A549 (cell line): ENCODE measurements at regions not wholly inside any gene's neighbourhood (a gene's known extent, or its start where the extent isn't known, plus 50 kb on each side); places are given as distances from the start of the nearest gene placed in this dataset.

ENCODE experiments used
- ATAC-seq, 2 experiments: fragments of 200-7000 bp in 1 of 2; fragments of >200 bp in 1 of 2; cut with Nextera tagmentation in 1 of 2; cut with Tn5 transposase in 1 of 2; 3 replicates each; pipeline versions ENCODE4 v1.8.0 to v1.9.1; 2018 to 2020; ENCODE audit warnings: mild to moderate bottlenecking in 1 of 2, moderate library complexity in 1 of 2
- CTCF ChIA-PET: fragments of 300-600 bp; sonication (Branson Sonifier 250); formaldehyde crosslinking; extraction: SDS; loops from one replicate; lab custom pipeline; 2021; ENCODE audit warnings: antibody characterized with exemption, inconsistent platforms; lab: Yijun Ruan, JAX
- POLR2A ChIA-PET: fragments of 350-600 bp; formaldehyde crosslinking; extraction: SDS; loops from one replicate; lab custom pipeline; 2021; ENCODE audit warnings: antibody characterized with exemption, inconsistent platforms; lab: Yijun Ruan, JAX
- DNase-seq, 2 experiments: peaks; one replicate each; pipeline versions ENCODE4 v3.0.0 to v3.0.0-alpha.2; 2011 to 2016; ENCODE audit warnings: low read depth in 1 of 2, low spot score in 1 of 2
- FAIRE-seq: peaks from 2 replicates; lab custom pipeline; 2011; peaks lifted over from hg19 to GRCh38; lab: Jason Lieb, UNC
- H3K27ac ChIP-seq, 2 experiments: fragments of >200 bp; sonication (Bioruptor Twin); formaldehyde crosslinking; 3 replicates each; pipeline ENCODE4 v1.5.1; 2016 to 2017
- H3K4me1 ChIP-seq: fragments of >200 bp; sonication (Bioruptor Twin); formaldehyde crosslinking; 3 replicates; pipeline ENCODE4 v1.6.1; 2016
- H3K4me2 ChIP-seq: fragments of >200 bp; sonication (Bioruptor Twin); formaldehyde crosslinking; 3 replicates; pipeline ENCODE4 v1.6.1; 2016
- H3K4me3 ChIP-seq: fragments of >200 bp; sonication (Bioruptor Twin); formaldehyde crosslinking; 3 replicates; pipeline ENCODE4 v1.5.1; 2016
- H3K9me3 ChIP-seq: fragments of >200 bp; sonication (Bioruptor Twin); formaldehyde crosslinking; 3 replicates; pipeline ENCODE4 v1.6.1; 2016
- CEBPB ChIP-seq, 2 experiments: fragments of >200 bp in 1 of 2; sonication (Bioruptor Twin) in 1 of 2; formaldehyde crosslinking in 1 of 2; IDR thresholded peaks; 2 replicates each; pipeline ENCODE4 v1.6.1; 2012 to 2016
- ELK1 ChIP-seq: fragments of 150-350 bp; IDR thresholded peaks from 2 replicates; pipeline ENCODE4 v1.6.1; 2014; ENCODE audit warnings: low read depth, mild to moderate bottlenecking, low read length
- ESRRA ChIP-seq: fragments of 150-350 bp; IDR thresholded peaks from 2 replicates; pipeline ENCODE4 v1.6.1; 2014; ENCODE audit warnings: mild to moderate bottlenecking, low read length, borderline replicate concordance
- FOSL2 ChIP-seq, 2 experiments: fragments of 450-650 bp in 1 of 2; fragments of >200 bp in 1 of 2; sonication (Bioruptor Twin) in 1 of 2; formaldehyde crosslinking; IDR thresholded peaks; 2 replicates each; pipeline versions ENCODE4 v1.5.0 to v1.6.1; 2016 to 2020; ENCODE audit warnings: mild to moderate bottlenecking in 1 of 2, moderate library complexity in 1 of 2
- FOXS1 ChIP-seq: fragments of 250-450 bp; sonication (Bioruptor Pico); IDR thresholded peaks from 2 replicates; pipeline ENCODE4 v1.5.0; 2020; ENCODE audit warnings: mild to moderate bottlenecking, moderate library complexity
- HES2 ChIP-seq: fragments of >200 bp; sonication (Bioruptor Twin); formaldehyde crosslinking; IDR thresholded peaks from 2 replicates; pipeline ENCODE4 v1.6.1; 2016
- HEYL ChIP-seq: fragments of 250-450 bp; sonication (Bioruptor Pico); IDR thresholded peaks from 2 replicates; pipeline ENCODE4 v1.8.0; 2021; ENCODE audit warnings: mild to moderate bottlenecking, moderate library complexity
- JUN ChIP-seq, 2 experiments: fragments of >200 bp; sonication (Bioruptor Twin); formaldehyde crosslinking; IDR thresholded peaks; 2 replicates in 1 of 2; 3 replicates in 1 of 2; pipeline ENCODE4 v1.6.1; 2016 to 2017
- MYC ChIP-seq: IDR thresholded peaks from 2 replicates; pipeline ENCODE4 v1.6.1; 2012; ENCODE audit warnings: mild to moderate bottlenecking, inconsistent platforms, low read length, improper control_type of control experiment, borderline replicate concordance
- NFE2L2 ChIP-seq: fragments of 150-350 bp; conservative IDR thresholded peaks from 2 replicates; pipeline ENCODE4 v1.6.1; 2014; ENCODE audit warnings: low read length
- NPAS2 ChIP-seq: fragments of 250-450 bp; sonication (Bioruptor Pico); IDR thresholded peaks from 2 replicates; pipeline ENCODE4 v1.8.0; 2022; ENCODE audit warnings: mild to moderate bottlenecking, moderate library complexity, borderline replicate concordance
- PHF8 ChIP-seq: fragments of 200-600 bp; sonication (generic); IDR thresholded peaks from 2 replicates; pipeline ENCODE4 v1.6.1; 2016; ENCODE audit warnings: low read depth, mild to moderate bottlenecking, antibody characterized with exemption, moderate library complexity, borderline replicate concordance
- POLR2A ChIP-seq: IDR thresholded peaks from 2 replicates; pipeline ENCODE4 v1.6.1; 2012; ENCODE audit warnings: mild to moderate bottlenecking, low read length
- POLR2AphosphoS2 ChIP-seq: conservative IDR thresholded peaks from 2 replicates; pipeline ENCODE4 v1.6.1; 2012; ENCODE audit warnings: low read length, improper control_type of control experiment, inconsistent platforms
- RAD21 ChIP-seq, 2 experiments: fragments of >200 bp in 1 of 2; sonication (Bioruptor Twin) in 1 of 2; formaldehyde crosslinking in 1 of 2; IDR thresholded peaks in 1 of 2; conservative IDR thresholded peaks in 1 of 2; 2 replicates in 1 of 2; 3 replicates in 1 of 2; pipeline ENCODE4 v1.6.1; 2012 to 2018; ENCODE audit warnings: inconsistent platforms in 1 of 2
- RARB ChIP-seq: fragments of 250-450 bp; sonication (Bioruptor Pico); IDR thresholded peaks from 2 replicates; pipeline ENCODE4 v1.8.0; 2021; ENCODE audit warnings: mild to moderate bottlenecking, moderate library complexity
- SMC3 ChIP-seq: fragments of >200 bp; sonication (Bioruptor Twin); formaldehyde crosslinking; IDR thresholded peaks from 3 replicates; pipeline ENCODE4 v1.6.1; 2018; ENCODE audit warnings: inconsistent platforms
- TP53 ChIP-seq: fragments of 250-450 bp; sonication (Bioruptor Pico); IDR thresholded peaks from 2 replicates; pipeline ENCODE4 v1.5.0; 2021; ENCODE audit warnings: mild to moderate bottlenecking, moderate library complexity
- ZC3H11A ChIP-seq: fragments of 450-650 bp; IDR thresholded peaks from 2 replicates; pipeline ENCODE4 v1.6.1; 2014; ENCODE audit warnings: antibody characterized with exemption, mild to moderate bottlenecking
- ZNF302 ChIP-seq: fragments of 250-450 bp; sonication (Bioruptor Pico); IDR thresholded peaks from 2 replicates; pipeline ENCODE4 v1.9.0; 2021; ENCODE audit warnings: inconsistent platforms, mild to moderate bottlenecking, moderate library complexity
- ZSCAN20 ChIP-seq: fragments of 250-450 bp; sonication (Bioruptor Pico); IDR thresholded peaks from 2 replicates; pipeline ENCODE4 v1.8.0; 2022; ENCODE audit warnings: mild to moderate bottlenecking, moderate library complexity
- WGBS: methylation state at CpG from one replicate; pipeline ENCODE4 v1.1.6; 2017; ENCODE audit errors: missing lambda C conversion rate; 5-methylcytosine and 5-hydroxymethylcytosine counted together
- TF ChIP-seq, protein P1 (sequence below): IDR thresholded peaks from 2 replicates; pipeline ENCODE4 v1.6.1; 2012; ENCODE audit warnings: low read depth, borderline replicate concordance
- TF ChIP-seq, protein P2 (sequence below): fragments of >200 bp; sonication (Bioruptor Twin); formaldehyde crosslinking; IDR thresholded peaks from 3 replicates; pipeline ENCODE4 v1.6.1; 2016

DNA sequence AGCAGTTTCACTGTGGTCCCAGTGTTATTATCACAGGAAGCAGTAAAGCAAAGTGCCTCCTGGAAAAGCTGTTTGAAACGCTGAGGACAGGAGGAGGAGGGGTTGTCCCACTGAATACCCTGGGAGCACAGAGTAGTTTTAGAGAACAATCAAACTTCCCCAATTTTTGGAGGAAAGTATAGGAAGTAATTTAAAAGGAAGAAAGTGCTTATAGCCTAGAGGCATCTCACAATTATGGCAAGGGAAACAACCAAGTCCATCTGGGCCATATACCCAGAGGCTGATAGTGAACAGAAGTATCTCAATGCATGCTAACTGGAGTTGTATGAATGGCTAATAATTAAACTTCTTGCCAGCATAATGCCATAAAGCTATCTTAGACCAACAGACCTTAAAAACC is 137.2 kb upstream of the EPHA6 start:
- Histone ChIP-seq H3K4me1 (no peaks in the 10 kb centered on the region), H3K9me3 (no peaks in the 10 kb centered on the region), H3K27ac (no peak overlapping the region), H3K4me2 (no peak overlapping the region), H3K4me3 (no peak overlapping the region)
- ChIA-PET CTCF (no interaction called here), POLR2A (no interaction called here)
- no peak for TF ChIP-seq TP53 (CRISPR knock-in tag)
- no peak for TF ChIP-seq ZSCAN20 (CRISPR knock-in tag)
- no peak for TF ChIP-seq NFE2L2
- TF ChIP-seq NPAS2 (CRISPR knock-in tag): no peak
- no peak for TF ChIP-seq HEYL
- no peak for TF ChIP-seq FOXS1 (CRISPR knock-in tag)
- TF ChIP-seq ELK1: no peak
- 6% methylated on average over 1 of the region's 1 CpG for WGBS
- DNase-seq: no peak
- FAIRE-seq: no peak
- no peak for ATAC-seq

DNA sequence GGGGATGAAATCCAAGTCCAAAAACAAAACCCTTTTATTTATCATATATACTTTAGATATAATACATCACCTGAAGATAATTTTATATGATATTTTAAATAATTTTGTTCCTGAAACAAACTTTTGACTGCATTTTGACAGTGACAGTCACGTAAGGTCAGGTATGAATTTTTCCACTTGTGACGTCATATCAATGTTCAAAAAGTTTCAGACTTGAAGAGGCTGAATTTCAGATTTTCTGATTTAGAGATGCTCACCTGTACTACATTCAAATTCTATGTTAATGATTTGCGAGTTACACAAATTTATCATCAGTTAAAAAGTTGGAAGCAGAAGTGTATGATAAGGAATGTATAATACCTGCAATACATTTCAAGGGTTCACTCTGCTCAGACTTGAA is 136.1 kb upstream of the EPHA6 start:
- FAIRE-seq (no peak), ATAC-seq (no peak), DNase-seq (no peak)
- H3K27ac ChIP-seq: no peak overlapping the region
- H3K9me3 ChIP-seq: no peaks in the 10 kb centered on the region
- TF ChIP-seq CEBPB (IDR thresholded peaks at IDR 0.05) (no peak), ZSCAN20 (CRISPR knock-in tag) (no peak), POLR2AphosphoS2 (no peak), ESRRA (no peak), JUN (IDR thresholded peaks at IDR 0.05) (no peak), SMC3 (no peak)
- TF ChIP-seq, protein P1, sequence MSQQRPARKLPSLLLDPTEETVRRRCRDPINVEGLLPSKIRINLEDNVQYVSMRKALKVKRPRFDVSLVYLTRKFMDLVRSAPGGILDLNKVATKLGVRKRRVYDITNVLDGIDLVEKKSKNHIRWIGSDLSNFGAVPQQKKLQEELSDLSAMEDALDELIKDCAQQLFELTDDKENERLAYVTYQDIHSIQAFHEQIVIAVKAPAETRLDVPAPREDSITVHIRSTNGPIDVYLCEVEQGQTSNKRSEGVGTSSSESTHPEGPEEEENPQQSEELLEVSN: no peak
- no peak overlapping the region for H3K4me2 ChIP-seq
- WGBS: 52% methylated on average over 3 of the region's 3 CpGs
- no peaks in the 10 kb centered on the region for H3K4me1 ChIP-seq
- CTCF ChIA-PET: no interaction called here
- no peak overlapping the region for H3K4me3 ChIP-seq
- POLR2A ChIA-PET: no interaction called here

DNA sequence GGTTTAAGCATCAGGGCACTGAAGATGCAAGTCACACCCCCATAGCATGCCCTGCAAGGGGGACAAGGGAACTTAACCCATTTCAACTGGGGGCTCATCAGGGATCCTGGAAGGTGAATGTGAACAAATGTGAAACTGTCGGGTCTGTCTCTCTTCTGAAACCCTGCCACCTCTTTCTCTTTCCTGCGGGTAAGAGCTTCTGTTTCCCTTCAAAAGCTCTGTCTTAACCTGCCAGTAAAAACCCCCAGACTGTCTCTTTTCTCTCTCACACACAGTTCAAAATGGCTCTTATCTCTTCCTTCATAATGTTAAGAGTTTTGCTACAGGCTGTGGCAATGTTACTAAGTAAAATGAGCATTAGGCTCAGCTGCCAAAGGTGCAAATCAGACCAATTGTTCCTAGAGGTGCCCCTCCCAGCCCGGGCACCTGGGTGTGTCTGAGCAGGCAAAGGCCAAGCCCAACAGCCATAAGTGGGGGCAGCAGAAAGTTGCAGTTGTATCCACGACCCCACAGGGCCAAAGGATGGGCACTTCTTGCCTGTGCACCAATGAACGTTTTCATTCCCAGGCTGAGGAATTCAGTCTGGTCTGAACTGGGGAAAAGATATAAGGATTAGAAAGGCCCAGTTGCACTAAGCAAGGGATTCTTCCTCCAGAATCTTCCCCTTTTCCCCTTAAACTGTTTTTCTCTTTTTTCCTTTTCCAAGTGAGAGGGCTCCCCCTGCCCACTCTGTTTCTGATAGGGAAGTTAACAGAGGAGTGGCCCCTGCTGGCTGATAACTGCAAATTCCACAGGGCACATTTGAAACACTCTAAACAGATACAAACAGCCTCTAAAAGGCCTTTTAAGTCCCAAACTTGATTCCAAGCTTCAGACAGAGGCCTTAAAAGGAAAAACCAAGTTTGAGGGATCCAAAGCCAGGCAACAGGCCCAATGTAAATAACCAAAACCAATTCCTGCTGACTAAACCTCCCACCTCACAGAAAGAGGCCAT is 113.8 kb upstream of the EPHA6 start:
- FAIRE-seq: no peak
- H3K4me3 ChIP-seq: no peak overlapping the region
- H3K4me1 ChIP-seq: peaks cover 5% of the 10 kb centered on the region; the same call in 1 of the 3 replicates
- H3K9me3 ChIP-seq: no peaks in the 10 kb centered on the region; the same call in 2 of the 3 replicates
- no peak overlapping the region for H3K4me2 ChIP-seq
- ATAC-seq: no peak
- ChIA-PET POLR2A (no interaction called here), CTCF (interaction anchor here (0.9 kb wide), 1 partner anchor 12 kb away, joined by 4 read pairs; no protein-coding TSS in a partner anchor)
- H3K27ac ChIP-seq: no peak overlapping the region
- WGBS: 13% methylated on average over 5 of the region's 5 CpGs
- DNase-seq: peak in 1 of 2 experiments; percentile 1
- TF ChIP-seq RAD21 (conservative IDR thresholded peaks at IDR 0.05 in 1 of 2, IDR thresholded peaks at IDR 0.05 in 1 of 2): peak in 1 of 2 experiments; percentile 12; a peak in 1 of 5 replicates
- no peak for TF ChIP-seq JUN (IDR thresholded peaks at IDR 0.05)
- TF ChIP-seq POLR2A: no peak

- no peak overlapping the region for H3K4me3 ChIP-seq
- WGBS: 63% methylated on average over 2 of the region's 2 CpGs
- peak overlapping the region; percentile 58 for H3K4me2 ChIP-seq
- peaks cover 13% of the 10 kb centered on the region; the same call in 1 of the 3 replicates for H3K4me1 ChIP-seq
- ChIA-PET POLR2A (no interaction called here), CTCF (interaction anchor here (0.6 kb wide), 1 partner anchor 18 kb away, joined by 3 read pairs; no protein-coding TSS in a partner anchor)
- ATAC-seq (no peak), FAIRE-seq (no peak), DNase-seq (no peak)
- H3K9me3 ChIP-seq: no peaks in the 10 kb centered on the region
- H3K27ac ChIP-seq: no peak overlapping the region
- TF ChIP-seq POLR2A (no peak), CEBPB (IDR thresholded peaks at IDR 0.05) (no peak), MYC (no peak), ZC3H11A (no peak), PHF8 (no peak), FOSL2 (IDR thresholded peaks at IDR 0.05) (no peak), FOSL2 (CRISPR knock-in tag; IDR thresholded peaks at IDR 0.05) (no peak), HES2 (no peak), RARB (no peak), ZNF302 (CRISPR knock-in tag) (no peak)
- TF ChIP-seq, protein P2, sequence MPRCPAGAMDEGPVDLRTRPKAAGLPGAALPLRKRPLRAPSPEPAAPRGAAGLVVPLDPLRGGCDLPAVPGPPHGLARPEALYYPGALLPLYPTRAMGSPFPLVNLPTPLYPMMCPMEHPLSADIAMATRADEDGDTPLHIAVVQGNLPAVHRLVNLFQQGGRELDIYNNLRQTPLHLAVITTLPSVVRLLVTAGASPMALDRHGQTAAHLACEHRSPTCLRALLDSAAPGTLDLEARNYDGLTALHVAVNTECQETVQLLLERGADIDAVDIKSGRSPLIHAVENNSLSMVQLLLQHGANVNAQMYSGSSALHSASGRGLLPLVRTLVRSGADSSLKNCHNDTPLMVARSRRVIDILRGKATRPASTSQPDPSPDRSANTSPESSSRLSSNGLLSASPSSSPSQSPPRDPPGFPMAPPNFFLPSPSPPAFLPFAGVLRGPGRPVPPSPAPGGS: no peak
- TF ChIP-seq, protein P1: no peak
Observed at GRCh38 chr3:96705895-96706294, 108.5 kb upstream of the EPHA6 start.
